Astrocyte of the cerebellum (primary cell): ENCODE measurements at regions not wholly inside any gene's neighbourhood (a gene's known extent, or its start where the extent isn't known, plus 50 kb on each side); places are given as distances from the start of the nearest gene placed in this dataset.

Experiments used
- DNase-seq: peaks from one replicate; pipeline ENCODE4 v3.0.0-alpha.2; 2011; ENCODE audit warnings: low read depth
- H3K4me3 ChIP-seq: 2 replicates; pipeline ENCODE4 v1.5.1; 2011; ENCODE audit warnings: mild to moderate bottlenecking, low read depth, low read length, moderate library complexity
- CTCF ChIP-seq: IDR thresholded peaks from 2 replicates; pipeline ENCODE4 v1.5.1; 2012; ENCODE audit warnings: low read length, low read depth, moderate library complexity, mild to moderate bottlenecking; ENCODE audit errors: missing control alignments
- in situ Hi-C: cut with HindIII; loops from 2 replicates; pipeline ENCODE4 v1.10.0; 2017; ENCODE audit warnings: low sequenced_read_pairs

GRCh38 chr18:29174891-29175290 lies 998.0 kb upstream of the CDH2 start:
- no peak overlapping the region for H3K4me3 ChIP-seq
- in situ Hi-C loops, result no loop called here
- TF ChIP-seq CTCF, result no peak
- no peak for DNase-seq

- H3K4me3 ChIP-seq, result no peak overlapping the region
- in situ Hi-C loops, result no loop called here
- DNase-seq, result no peak
- no peak for TF ChIP-seq CTCF
Measured at GRCh38 chr18:29172756-29173067, 995.8 kb upstream of the CDH2 start.

GRCh38 chr18:29171892-29172755 lies 995.2 kb upstream of the CDH2 start:
- no peak overlapping the region for H3K4me3 ChIP-seq
- no peak for TF ChIP-seq CTCF
- in situ Hi-C loops, result no loop called here
- DNase-seq, result no peak

GRCh38 chr18:29169599-29169998 lies 992.7 kb upstream of the CDH2 start:
- H3K4me3 ChIP-seq, result no peak overlapping the region
- DNase-seq, result no peak
- in situ Hi-C loops, result no loop called here
- TF ChIP-seq CTCF, result no peak

- DNase-seq, result peak; percentile 81
- TF ChIP-seq CTCF, result no peak
- no peak overlapping the region for H3K4me3 ChIP-seq
Measured at GRCh38 chr18:29164993-29165599, 988.2 kb upstream of the CDH2 start.

GRCh38 chr18:29164020-29164706 lies 987.2 kb upstream of the CDH2 start:
- H3K4me3 ChIP-seq, result no peak overlapping the region
- no peak for TF ChIP-seq CTCF
- in situ Hi-C loops, result no loop called here
- peak; percentile 83 for DNase-seq

More at GRCh38 chr18:29164993-29165599, 988.2 kb upstream of the CDH2 start:
- in situ Hi-C loops, result no loop called here
